HEK293 (cell line): ENCODE measurements at regions not wholly inside any gene's neighbourhood (a gene's known extent, or its start where the extent isn't known, plus 50 kb on each side); places are given as distances from the start of the nearest gene placed in this dataset.

ENCODE experiments used
- CTCF ChIA-PET: fragments of 350-600 bp; formaldehyde crosslinking; extraction: SDS; loops from one replicate; lab custom pipeline; 2021; ENCODE audit warnings: antibody characterized with exemption; lab: Yijun Ruan, JAX
- POLR2A ChIA-PET: fragments of 300-600 bp; formaldehyde crosslinking; extraction: SDS; loops from one replicate; lab custom pipeline; 2020; ENCODE audit warnings: antibody characterized with exemption, inconsistent platforms; lab: Yijun Ruan, JAX
- H3K27ac ChIP-seq: fragments of 200-500 bp; sonication (Bioruptor generic); 2 replicates; pipeline ENCODE4 v1.5.1; 2014; ENCODE audit warnings: low read depth, low read length, control low read depth, inconsistent platforms; ENCODE audit errors: extremely low read depth
- H3K36me3 ChIP-seq, 2 experiments: fragments of 200-500 bp in 1 of 2; sonication (Bioruptor generic) in 1 of 2; 1 replicate in 1 of 2; 2 replicates in 1 of 2; pipeline ENCODE4 v1.5.1; 2014 to 2017; ENCODE audit warnings: inconsistent platforms in 2 of 2, low read length in 2 of 2; ENCODE audit not compliant: control insufficient read depth in 2 of 2, insufficient read depth in 1 of 2
- H3K4me1 ChIP-seq: fragments of 200-500 bp; sonication (Bioruptor generic); 2 replicates; pipeline ENCODE4 v1.5.1; 2014; ENCODE audit warnings: mild to moderate bottlenecking, low read length, inconsistent platforms; ENCODE audit not compliant: control insufficient read depth, insufficient read depth
- H3K4me3 ChIP-seq: 2 replicates; pipeline ENCODE4 v1.5.1; 2011; ENCODE audit warnings: low read depth, mild to moderate bottlenecking, control low read depth, low read length, moderate library complexity
- H3K9me3 ChIP-seq: fragments of 200-500 bp; sonication (Bioruptor generic); 2 replicates; pipeline ENCODE4 v1.5.1; 2014; ENCODE audit warnings: low read depth, low read length, inconsistent platforms; ENCODE audit not compliant: control insufficient read depth, insufficient read depth
- BCL11A ChIP-seq: fragments of 450-650 bp; formaldehyde crosslinking; IDR thresholded peaks from 2 replicates; pipeline ENCODE4 v1.5.1; 2016; ENCODE audit warnings: low read depth, missing biosample characterization, missing genetic modification characterization
- KLF10 ChIP-seq: fragments of 450-650 bp; IDR thresholded peaks from 2 replicates; pipeline ENCODE4 v1.5.1; 2018; ENCODE audit warnings: missing biosample characterization, mild to moderate bottlenecking, missing genetic modification characterization
- MYNN ChIP-seq: fragments of 450-650 bp; formaldehyde crosslinking; IDR thresholded peaks from 2 replicates; pipeline ENCODE4 v1.5.1; 2016; ENCODE audit warnings: missing biosample characterization, missing genetic modification characterization, borderline replicate concordance
- OSR2 ChIP-seq: fragments of 450-650 bp; formaldehyde crosslinking; IDR thresholded peaks from 2 replicates; pipeline ENCODE4 v1.5.1; 2016; ENCODE audit warnings: missing biosample characterization, missing genetic modification characterization
- REPIN1 ChIP-seq: fragments of 450-650 bp; formaldehyde crosslinking; IDR thresholded peaks from 2 replicates; pipeline ENCODE4 v1.5.1; 2017; ENCODE audit warnings: missing biosample characterization, missing genetic modification characterization, low read depth
- ZBTB7A ChIP-seq: fragments of 450-650 bp; formaldehyde crosslinking; IDR thresholded peaks from 2 replicates; pipeline ENCODE4 v1.5.1; 2016; ENCODE audit warnings: low read depth, missing biosample characterization, missing genetic modification characterization
- ZNF132 ChIP-seq: fragments of 450-650 bp; formaldehyde crosslinking; IDR thresholded peaks from 2 replicates; pipeline ENCODE4 v1.5.1; 2017; ENCODE audit warnings: missing biosample characterization, missing genetic modification characterization, borderline replicate concordance
- ZNF140 ChIP-seq: fragments of 450-650 bp; formaldehyde crosslinking; IDR thresholded peaks from 2 replicates; pipeline ENCODE4 v1.5.1; 2016; ENCODE audit warnings: missing biosample characterization, missing genetic modification characterization
- ZNF16 ChIP-seq: fragments of 450-650 bp; formaldehyde crosslinking; IDR thresholded peaks from 2 replicates; pipeline ENCODE4 v1.5.1; 2016; ENCODE audit warnings: low read depth, missing biosample characterization, missing genetic modification characterization
- ZNF169 ChIP-seq: fragments of 450-650 bp; formaldehyde crosslinking; IDR thresholded peaks from 2 replicates; pipeline ENCODE4 v1.5.1; 2016; ENCODE audit warnings: missing biosample characterization, missing genetic modification characterization
- ZNF184 ChIP-seq: fragments of 450-650 bp; IDR thresholded peaks from 2 replicates; pipeline ENCODE4 v1.5.1; 2018; ENCODE audit warnings: missing biosample characterization, mild to moderate bottlenecking, missing genetic modification characterization
- ZNF280C ChIP-seq: fragments of 450-650 bp; formaldehyde crosslinking; IDR thresholded peaks from 2 replicates; pipeline ENCODE4 v1.5.1; 2016; ENCODE audit warnings: missing biosample characterization, missing genetic modification characterization
- ZNF623 ChIP-seq: fragments of 450-650 bp; formaldehyde crosslinking; IDR thresholded peaks from 2 replicates; pipeline ENCODE4 v1.5.1; 2016; ENCODE audit warnings: missing biosample characterization, missing genetic modification characterization
- ZNF692 ChIP-seq: fragments of 450-650 bp; formaldehyde crosslinking; IDR thresholded peaks from 2 replicates; pipeline ENCODE4 v1.5.1; 2016; ENCODE audit warnings: missing biosample characterization, missing genetic modification characterization
- ZNF704 ChIP-seq: fragments of 450-650 bp; formaldehyde crosslinking; IDR thresholded peaks from 2 replicates; pipeline ENCODE4 v1.5.1; 2016; ENCODE audit warnings: missing biosample characterization, missing genetic modification characterization
- ZSCAN4 ChIP-seq: fragments of 450-650 bp; formaldehyde crosslinking; IDR thresholded peaks from 2 replicates; pipeline ENCODE4 v1.5.1; 2017; ENCODE audit warnings: missing biosample characterization, missing genetic modification characterization
- TF ChIP-seq, protein P1 (sequence below): IDR thresholded peaks from 2 replicates; pipeline ENCODE4 v1.6.1; 2011; ENCODE audit warnings: mild to moderate bottlenecking, low read depth, low read length, borderline replicate concordance
- TF ChIP-seq, protein P2 (sequence below): fragments of 450-650 bp; formaldehyde crosslinking; IDR thresholded peaks from 2 replicates; pipeline ENCODE4 v1.5.1; 2016; ENCODE audit warnings: missing biosample characterization, missing genetic modification characterization
- TF ChIP-seq, protein P3 (sequence below): fragments of 450-650 bp; formaldehyde crosslinking; IDR thresholded peaks from 2 replicates; pipeline ENCODE4 v1.5.1; 2016; ENCODE audit warnings: missing biosample characterization, missing genetic modification characterization

- Histone ChIP-seq H3K4me3 (no peak overlapping the region), H3K4me1 (no peaks in the 10 kb centered on the region), H3K36me3 (no peaks in the 10 kb centered on the region)
- POLR2A ChIA-PET, result no interaction called here
- TF ChIP-seq BCL11A (tag by site-specific recombination) (no peak), ZNF280C (no peak), ZNF623 (tag by site-specific recombination) (no peak), ZSCAN4 (tag by site-specific recombination) (no peak), ZNF132 (tag by site-specific recombination) (no peak), ZNF169 (tag by site-specific recombination) (no peak), OSR2 (tag by site-specific recombination) (no peak), ZNF16 (tag by site-specific recombination) (no peak), ZNF704 (tag by site-specific recombination) (no peak), KLF10 (tag by site-specific recombination) (no peak), ZBTB7A (no peak), ZNF184 (tag by site-specific recombination) (no peak), MYNN (tag by site-specific recombination) (no peak), REPIN1 (tag by site-specific recombination) (no peak), ZNF692 (tag by site-specific recombination) (no peak), ZNF140 (tag by site-specific recombination) (no peak)
- TF ChIP-seq, protein P1, sequence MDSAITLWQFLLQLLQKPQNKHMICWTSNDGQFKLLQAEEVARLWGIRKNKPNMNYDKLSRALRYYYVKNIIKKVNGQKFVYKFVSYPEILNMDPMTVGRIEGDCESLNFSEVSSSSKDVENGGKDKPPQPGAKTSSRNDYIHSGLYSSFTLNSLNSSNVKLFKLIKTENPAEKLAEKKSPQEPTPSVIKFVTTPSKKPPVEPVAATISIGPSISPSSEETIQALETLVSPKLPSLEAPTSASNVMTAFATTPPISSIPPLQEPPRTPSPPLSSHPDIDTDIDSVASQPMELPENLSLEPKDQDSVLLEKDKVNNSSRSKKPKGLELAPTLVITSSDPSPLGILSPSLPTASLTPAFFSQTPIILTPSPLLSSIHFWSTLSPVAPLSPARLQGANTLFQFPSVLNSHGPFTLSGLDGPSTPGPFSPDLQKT, result no peak
- TF ChIP-seq, protein P2, sequence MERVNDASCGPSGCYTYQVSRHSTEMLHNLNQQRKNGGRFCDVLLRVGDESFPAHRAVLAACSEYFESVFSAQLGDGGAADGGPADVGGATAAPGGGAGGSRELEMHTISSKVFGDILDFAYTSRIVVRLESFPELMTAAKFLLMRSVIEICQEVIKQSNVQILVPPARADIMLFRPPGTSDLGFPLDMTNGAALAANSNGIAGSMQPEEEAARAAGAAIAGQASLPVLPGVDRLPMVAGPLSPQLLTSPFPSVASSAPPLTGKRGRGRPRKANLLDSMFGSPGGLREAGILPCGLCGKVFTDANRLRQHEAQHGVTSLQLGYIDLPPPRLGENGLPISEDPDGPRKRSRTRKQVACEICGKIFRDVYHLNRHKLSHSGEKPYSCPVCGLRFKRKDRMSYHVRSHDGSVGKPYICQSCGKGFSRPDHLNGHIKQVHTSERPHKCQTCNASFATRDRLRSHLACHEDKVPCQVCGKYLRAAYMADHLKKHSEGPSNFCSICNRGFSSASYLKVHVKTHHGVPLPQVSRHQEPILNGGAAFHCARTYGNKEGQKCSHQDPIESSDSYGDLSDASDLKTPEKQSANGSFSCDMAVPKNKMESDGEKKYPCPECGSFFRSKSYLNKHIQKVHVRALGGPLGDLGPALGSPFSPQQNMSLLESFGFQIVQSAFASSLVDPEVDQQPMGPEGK (tag by site-specific recombination), result no peak
- TF ChIP-seq, protein P3, sequence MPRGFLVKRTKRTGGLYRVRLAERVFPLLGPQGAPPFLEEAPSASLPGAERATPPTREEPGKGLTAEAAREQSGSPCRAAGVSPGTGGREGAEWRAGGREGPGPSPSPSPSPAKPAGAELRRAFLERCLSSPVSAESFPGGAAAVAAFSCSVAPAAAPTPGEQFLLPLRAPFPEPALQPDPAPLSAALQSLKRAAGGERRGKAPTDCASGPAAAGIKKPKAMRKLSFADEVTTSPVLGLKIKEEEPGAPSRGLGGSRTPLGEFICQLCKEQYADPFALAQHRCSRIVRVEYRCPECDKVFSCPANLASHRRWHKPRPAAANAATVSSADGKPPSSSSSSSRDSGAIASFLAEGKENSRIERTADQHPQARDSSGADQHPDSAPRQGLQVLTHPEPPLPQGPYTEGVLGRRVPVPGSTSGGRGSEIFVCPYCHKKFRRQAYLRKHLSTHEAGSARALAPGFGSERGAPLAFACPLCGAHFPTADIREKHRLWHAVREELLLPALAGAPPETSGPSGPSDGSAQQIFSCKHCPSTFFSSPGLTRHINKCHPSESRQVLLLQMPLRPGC, result no peak
- TF ChIP-seq, all 188 proteins: peak for 0
- CTCF ChIA-PET, result interaction anchor here (1.2 kb wide), 1 partner anchor 32 kb away, joined by 3 read pairs; no protein-coding TSS in a partner anchor
- no peak overlapping the region for H3K27ac ChIP-seq
- H3K9me3 ChIP-seq, result no peaks in the 10 kb centered on the region
These were observed 310.7 kb downstream of the CNTN3 start for GRCh38 chr3:74303711-74304110.
